Uterus (tissue), 2 donors: ENCODE measurements at regions not wholly inside any gene's neighbourhood (a gene's known extent, or its start where the extent isn't known, plus 50 kb on each side); places are given as distances from the start of the nearest gene placed in this dataset.

Source experiments
- CTCF ChIP-seq, 4 experiments: fragments of 200-600 bp in 2 of 4; fragments of 450-650 bp in 2 of 4; sonication (generic) in 2 of 4; IDR thresholded peaks; one replicate each; pipeline ENCODE4 v1.5.1; 2016 to 2019; ENCODE audit warnings: antibody characterized with exemption in 4 of 4, mild to moderate bottlenecking in 2 of 4, moderate library complexity in 1 of 4
- POLR2A ChIP-seq, 2 donors: fragments of 450-650 bp; IDR thresholded peaks; one replicate each; pipeline ENCODE4 v1.6.1; 2016; ENCODE audit warnings: antibody characterized with exemption in 2 of 2, mild to moderate bottlenecking in 1 of 2, moderate library complexity in 1 of 2

GRCh38 chr3:55369141-55369847 lies 117.8 kb downstream of the WNT5A start:
- no peak for TF ChIP-seq CTCF (IDR thresholded peaks at IDR 0.05)
- no peak for TF ChIP-seq POLR2A (IDR thresholded peaks at IDR 0.05)
